ENCODE measurements at regions not wholly inside any gene's neighbourhood (a gene's known extent, or its start where the extent isn't known, plus 50 kb on each side); places are given as distances from the start of the nearest gene placed in this dataset.
A peak's percentile ranks its signal among the peaks of the same experiment; 100 is the strongest.

GRCh38 chr21:39004634-39005501 is 178.4 kb downstream of the PSMG1 start:
- DNase-seq (peak; percentile 62 to 90 (median 77)), FAIRE-seq (no peak)
- intact Hi-C loops (cut with DNase I), result no loop called here
- Histone ChIP-seq H3K4me1 (ENCODE audit: control insufficient read depth in 2 of 3, insufficient read depth in 2 of 3, low read depth in 1 of 3, low read length in 3 of 3) (peaks cover 4 to 16% (median 6%) of the 10 kb centered on the region in 3 donors), H3K36me3 (ENCODE audit: control insufficient read depth in 2 of 3, insufficient read depth in 3 of 3, low read length in 3 of 3) (no peaks in the 10 kb centered on the region), H3K9me3 (ENCODE audit: control insufficient read depth in 2 of 3, insufficient read depth in 1 of 3, low read length in 3 of 3) (no peaks in the 10 kb centered on the region), H3K27me3 (ENCODE audit: control insufficient read depth, insufficient read depth, low read length) (no peaks in the 10 kb centered on the region), H3K9ac (ENCODE audit: low read length in 3 of 3) (no peak overlapping the region), H3K4me3 (ENCODE audit: low read length in 3 of 3) (peak overlapping the region in 1 of 3 donors; percentile 4), H3K27ac (ENCODE audit: low read depth in 2 of 2, low read length in 2 of 2) (peak overlapping the region; percentile 75 to 82)
- TF ChIP-seq CTCF (IDR thresholded peaks at IDR 0.05; ENCODE audit: borderline replicate concordance, extremely low read depth, insufficient read depth), result no peak

GRCh38 chr21:39003982-39004633 is 179.1 kb downstream of the PSMG1 start:
- DNase-seq (no peak), FAIRE-seq (no peak)
- Histone ChIP-seq H3K27ac (ENCODE audit: low read depth in 2 of 2, low read length in 2 of 2) (peak overlapping the region; percentile 75 to 82), H3K4me3 (ENCODE audit: low read length in 3 of 3) (peak overlapping the region in 1 of 3 donors; percentile 4), H3K9ac (ENCODE audit: low read length in 3 of 3) (no peak overlapping the region), H3K27me3 (ENCODE audit: control insufficient read depth, insufficient read depth, low read length) (no peaks in the 10 kb centered on the region), H3K4me1 (ENCODE audit: control insufficient read depth in 2 of 3, insufficient read depth in 2 of 3, low read depth in 1 of 3, low read length in 3 of 3) (peaks cover 4 to 16% (median 6%) of the 10 kb centered on the region in 3 donors), H3K36me3 (ENCODE audit: control insufficient read depth in 2 of 3, insufficient read depth in 3 of 3, low read length in 3 of 3) (no peaks in the 10 kb centered on the region), H3K9me3 (ENCODE audit: control insufficient read depth in 2 of 3, insufficient read depth in 1 of 3, low read length in 3 of 3) (no peaks in the 10 kb centered on the region)
- TF ChIP-seq CTCF (IDR thresholded peaks at IDR 0.05; ENCODE audit: borderline replicate concordance, extremely low read depth, insufficient read depth), result no peak
- intact Hi-C loops (cut with DNase I), result no loop called here

GRCh38 chr21:39001341-39001740 is 181.9 kb downstream of the PSMG1 start:
- intact Hi-C loops (cut with DNase I), result no loop called here
- no peak overlapping the region for H3K4me3 ChIP-seq (ENCODE audit: low read length in 3 of 3)
- H3K36me3 ChIP-seq (ENCODE audit: control insufficient read depth in 2 of 3, insufficient read depth in 3 of 3, low read length in 3 of 3), result no peaks in the 10 kb centered on the region
- H3K27ac ChIP-seq (ENCODE audit: low read depth in 2 of 2, low read length in 2 of 2), result peak overlapping the region in 1 of 2 donors; percentile 38
- no peaks in the 10 kb centered on the region for H3K27me3 ChIP-seq (ENCODE audit: control insufficient read depth, insufficient read depth, low read length)
- H3K4me1 ChIP-seq (ENCODE audit: control insufficient read depth in 2 of 3, insufficient read depth in 2 of 3, low read depth in 1 of 3, low read length in 3 of 3), result peaks cover 4 to 12% (median 6%) of the 10 kb centered on the region in 3 donors
- peak in 1 of 5 donors; percentile 1 for DNase-seq
- TF ChIP-seq CTCF (IDR thresholded peaks at IDR 0.05; ENCODE audit: borderline replicate concordance, extremely low read depth, insufficient read depth), result no peak
- H3K9ac ChIP-seq (ENCODE audit: low read length in 3 of 3), result no peak overlapping the region
- H3K9me3 ChIP-seq (ENCODE audit: control insufficient read depth in 2 of 3, insufficient read depth in 1 of 3, low read length in 3 of 3), result no peaks in the 10 kb centered on the region
- no peak for FAIRE-seq

Data from kidney (tissue), 13 donors.